ENCODE measurements at regions not wholly inside any gene's neighbourhood (a gene's known extent, or its start where the extent isn't known, plus 50 kb on each side); places are given as distances from the start of the nearest gene placed in this dataset.

- no peaks in the 10 kb centered on the region for H3K36me3 Mint-ChIP-seq
- ATAC-seq (no peak), DNase-seq (ENCODE audit: low spot score in 2 of 2) (no peak)
- H3K27ac Mint-ChIP-seq: no peak overlapping the region
- H3K9me3 Mint-ChIP-seq: peaks cover 0 to 16% of the 10 kb centered on the region in 2 donors
Measured at GRCh38 chr2:22787745-22788144, 597.2 kb upstream of the KLHL29 start.

- no peak for ATAC-seq
- H3K27ac Mint-ChIP-seq: no peak overlapping the region
- DNase-seq (ENCODE audit: low spot score in 2 of 2): no peak
- H3K9me3 Mint-ChIP-seq: peaks cover 0 to 16% of the 10 kb centered on the region in 2 donors
- H3K36me3 Mint-ChIP-seq: no peaks in the 10 kb centered on the region
Measured at GRCh38 chr2:22788749-22789327, 596.1 kb upstream of the KLHL29 start.

- no peak overlapping the region for H3K27ac Mint-ChIP-seq
- DNase-seq (ENCODE audit: low spot score in 2 of 2) (no peak), ATAC-seq (no peak)
- H3K36me3 Mint-ChIP-seq: no peaks in the 10 kb centered on the region
- H3K9me3 Mint-ChIP-seq: peaks cover 4 to 6% of the 10 kb centered on the region in 2 donors
Measured at GRCh38 chr2:22795287-22795866, 589.6 kb upstream of the KLHL29 start.

- ATAC-seq: no peak
- Mint-ChIP-seq H3K36me3 (no peaks in the 10 kb centered on the region), H3K27ac (no peak overlapping the region), H3K9me3 (peaks cover 4 to 14% of the 10 kb centered on the region in 2 donors)
- DNase-seq (ENCODE audit: low spot score in 2 of 2): no peak
Measured at GRCh38 chr2:22798386-22798785, 586.6 kb upstream of the KLHL29 start.

GRCh38 chr2:22800412-22800811 is 584.6 kb upstream of the KLHL29 start:
- H3K9me3 Mint-ChIP-seq: peaks cover 18 to 27% of the 10 kb centered on the region in 2 donors
- H3K27ac Mint-ChIP-seq: no peak overlapping the region
- ATAC-seq (no peak), DNase-seq (ENCODE audit: low spot score in 2 of 2) (no peak)
- H3K36me3 Mint-ChIP-seq: peaks cover 0 to 14% of the 10 kb centered on the region in 2 donors

GRCh38 chr2:22801071-22801470 is 583.9 kb upstream of the KLHL29 start:
- no peak overlapping the region for H3K27ac Mint-ChIP-seq
- DNase-seq (ENCODE audit: low spot score in 2 of 2): no peak
- H3K9me3 Mint-ChIP-seq: peaks cover 21 to 24% of the 10 kb centered on the region in 2 donors
- no peak for ATAC-seq
- peaks cover 0 to 15% of the 10 kb centered on the region in 2 donors for H3K36me3 Mint-ChIP-seq

GRCh38 chr2:22801970-22802369 is 583.0 kb upstream of the KLHL29 start:
- H3K9me3 Mint-ChIP-seq: peaks cover 26 to 30% of the 10 kb centered on the region in 2 donors
- ATAC-seq (no peak), DNase-seq (ENCODE audit: low spot score in 2 of 2) (no peak)
- H3K36me3 Mint-ChIP-seq: peaks cover 0 to 22% of the 10 kb centered on the region in 2 donors
- no peak overlapping the region for H3K27ac Mint-ChIP-seq

- Mint-ChIP-seq H3K27ac (no peak overlapping the region), H3K9me3 (peaks cover 21 to 30% of the 10 kb centered on the region in 2 donors), H3K36me3 (peaks cover 0 to 22% of the 10 kb centered on the region in 2 donors)
- ATAC-seq (no peak), DNase-seq (ENCODE audit: low spot score in 2 of 2) (no peak)
Measured at GRCh38 chr2:22807872-22808271, 577.1 kb upstream of the KLHL29 start.

- DNase-seq (ENCODE audit: low spot score in 2 of 2) (no peak), ATAC-seq (no peak)
- Mint-ChIP-seq H3K27ac (no peak overlapping the region), H3K36me3 (peaks cover 0 to 8% of the 10 kb centered on the region in 2 donors), H3K9me3 (peaks cover 8 to 15% of the 10 kb centered on the region in 2 donors)
Measured at GRCh38 chr2:22810602-22811001, 574.4 kb upstream of the KLHL29 start.

GRCh38 chr2:22812065-22812680 is 572.8 kb upstream of the KLHL29 start:
- ATAC-seq (no peak), DNase-seq (ENCODE audit: low spot score in 2 of 2) (no peak)
- peaks cover under 1 to 4% of the 10 kb centered on the region in 2 donors for H3K9me3 Mint-ChIP-seq
- H3K27ac Mint-ChIP-seq: no peak overlapping the region
- no peaks in the 10 kb centered on the region for H3K36me3 Mint-ChIP-seq

- Mint-ChIP-seq H3K36me3 (no peaks in the 10 kb centered on the region), H3K27ac (no peak overlapping the region), H3K9me3 (peaks cover 0 to 4% of the 10 kb centered on the region in 2 donors)
- ATAC-seq (no peak), DNase-seq (ENCODE audit: low spot score in 2 of 2) (no peak)
Measured at GRCh38 chr2:22817197-22817596, 567.8 kb upstream of the KLHL29 start.

- Mint-ChIP-seq H3K9me3 (peaks cover 0 to 8% of the 10 kb centered on the region in 2 donors), H3K36me3 (no peaks in the 10 kb centered on the region), H3K27ac (no peak overlapping the region)
- ATAC-seq (no peak), DNase-seq (ENCODE audit: low spot score in 2 of 2) (no peak)
Measured at GRCh38 chr2:22821458-22821857, 563.5 kb upstream of the KLHL29 start.

GRCh38 chr2:22822835-22823234 is 562.1 kb upstream of the KLHL29 start:
- Mint-ChIP-seq H3K9me3 (peaks cover 0 to 10% of the 10 kb centered on the region in 2 donors), H3K27ac (no peak overlapping the region), H3K36me3 (no peaks in the 10 kb centered on the region)
- ATAC-seq: no peak
- DNase-seq (ENCODE audit: low spot score in 2 of 2): no peak

- no peak for ATAC-seq
- Mint-ChIP-seq H3K9me3 (peaks cover 8 to 19% of the 10 kb centered on the region in 2 donors), H3K27ac (no peak overlapping the region)
Measured at GRCh38 chr2:22824618-22825017, 560.4 kb upstream of the KLHL29 start.

GRCh38 chr2:22826703-22827102 is 558.3 kb upstream of the KLHL29 start:
- Mint-ChIP-seq H3K9me3 (peaks cover 8 to 26% of the 10 kb centered on the region in 2 donors), H3K27ac (no peak overlapping the region), H3K36me3 (no peaks in the 10 kb centered on the region)
- ATAC-seq: no peak
- DNase-seq (ENCODE audit: low spot score in 2 of 2): no peak

More at GRCh38 chr2:22824618-22825017, 560.4 kb upstream of the KLHL29 start:
- no peak for DNase-seq (ENCODE audit: low spot score in 2 of 2)
- H3K36me3 Mint-ChIP-seq: no peaks in the 10 kb centered on the region

GRCh38 chr2:22829791-22830190 is 555.2 kb upstream of the KLHL29 start:
- ATAC-seq: no peak

GRCh38 chr2:22832196-22832595 is 552.8 kb upstream of the KLHL29 start:
- Mint-ChIP-seq H3K36me3 (no peaks in the 10 kb centered on the region), H3K9me3 (peaks cover 10 to 25% of the 10 kb centered on the region in 2 donors), H3K27ac (no peak overlapping the region)
- no peak for DNase-seq (ENCODE audit: low spot score in 2 of 2)
- ATAC-seq: no peak

More at GRCh38 chr2:22829791-22830190, 555.2 kb upstream of the KLHL29 start:
- H3K36me3 Mint-ChIP-seq: no peaks in the 10 kb centered on the region
- DNase-seq (ENCODE audit: low spot score in 2 of 2): no peak
- H3K9me3 Mint-ChIP-seq: peaks cover 8 to 29% of the 10 kb centered on the region in 2 donors
- H3K27ac Mint-ChIP-seq: no peak overlapping the region

- DNase-seq (ENCODE audit: low spot score in 2 of 2) (no peak), ATAC-seq (no peak)
- no peak overlapping the region for H3K27ac Mint-ChIP-seq
- peaks cover 3 to 9% of the 10 kb centered on the region in 2 donors for H3K9me3 Mint-ChIP-seq
- H3K36me3 Mint-ChIP-seq: no peaks in the 10 kb centered on the region
Measured at GRCh38 chr2:22838461-22838860, 546.5 kb upstream of the KLHL29 start.

Data from activated naive CD4-positive, alpha-beta T cell treated with anti-CD3 and anti-CD28 coated beads, Interleukin-2, amount 50 U/mL, for 72 hours (primary cell).